ENCODE measurements at regions not wholly inside any gene's neighbourhood (a gene's known extent, or its start where the extent isn't known, plus 50 kb on each side); places are given as distances from the start of the nearest gene placed in this dataset.

DNA sequence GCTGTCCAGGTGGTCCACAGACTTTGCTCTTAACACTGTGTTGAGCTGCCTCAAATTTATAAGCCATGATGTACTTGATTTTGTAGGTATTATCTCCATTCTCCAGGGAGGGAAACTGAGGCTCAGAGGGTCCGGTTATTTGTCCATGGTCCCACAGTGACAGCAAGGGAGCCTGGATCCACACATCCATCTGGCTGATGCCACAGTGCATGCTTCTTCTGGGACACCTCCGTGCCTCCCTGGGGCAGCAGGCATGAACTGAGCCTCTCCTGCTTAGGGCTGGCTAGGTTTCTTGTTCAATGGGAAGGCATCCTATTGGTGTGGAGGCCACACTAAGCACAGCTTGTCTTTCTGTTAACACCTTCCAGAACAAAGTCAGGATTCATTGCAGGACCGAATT lies 317.3 kb downstream of the AJAP1 start:
- no peak for DNase-seq

GRCh38 chr1:4970532-4970931 lies 316.1 kb downstream of the AJAP1 start:
- DNase-seq, result no peak

- DNase-seq, result no peak
These were observed 315.2 kb downstream of the AJAP1 start for GRCh38 chr1:4969556-4970129.

GRCh38 chr1:4965346-4966075 lies 311.1 kb downstream of the AJAP1 start:
- no peak for DNase-seq

- no peak for DNase-seq
These were observed 310.4 kb downstream of the AJAP1 start for GRCh38 chr1:4964634-4965345.

- no peak for DNase-seq
These were observed 308.8 kb downstream of the AJAP1 start for GRCh38 chr1:4963251-4963650.

DNA sequence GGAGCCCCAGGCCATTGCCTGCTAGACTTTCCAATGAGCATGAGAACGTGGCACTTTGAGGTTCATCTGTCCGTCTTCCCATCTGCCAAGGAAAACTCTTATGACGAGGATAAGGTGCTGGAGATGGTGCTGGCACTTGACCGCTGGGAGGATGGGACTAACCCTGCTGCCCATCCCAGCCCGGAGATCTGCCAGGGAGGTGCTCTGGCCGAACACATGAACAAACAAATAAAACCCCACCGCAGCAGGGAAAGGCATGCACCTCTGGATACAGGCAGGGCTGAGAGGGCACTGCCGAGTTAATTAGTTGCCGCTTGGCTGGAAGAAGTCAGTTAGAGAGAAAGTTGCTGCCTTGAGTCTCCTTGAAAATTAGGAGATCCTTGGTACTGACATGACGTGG lies 308.4 kb downstream of the AJAP1 start:
- no peak for DNase-seq

GRCh38 chr1:4961935-4962645 lies 307.7 kb downstream of the AJAP1 start:
- DNase-seq, result no peak

GRCh38 chr1:4960782-4961475 lies 306.5 kb downstream of the AJAP1 start:
- no peak for DNase-seq

GRCh38 chr1:4960336-4960735 lies 305.9 kb downstream of the AJAP1 start:
- DNase-seq, result no peak

- DNase-seq, result no peak
These were observed 304.8 kb downstream of the AJAP1 start for GRCh38 chr1:4959216-4959615.

DNA sequence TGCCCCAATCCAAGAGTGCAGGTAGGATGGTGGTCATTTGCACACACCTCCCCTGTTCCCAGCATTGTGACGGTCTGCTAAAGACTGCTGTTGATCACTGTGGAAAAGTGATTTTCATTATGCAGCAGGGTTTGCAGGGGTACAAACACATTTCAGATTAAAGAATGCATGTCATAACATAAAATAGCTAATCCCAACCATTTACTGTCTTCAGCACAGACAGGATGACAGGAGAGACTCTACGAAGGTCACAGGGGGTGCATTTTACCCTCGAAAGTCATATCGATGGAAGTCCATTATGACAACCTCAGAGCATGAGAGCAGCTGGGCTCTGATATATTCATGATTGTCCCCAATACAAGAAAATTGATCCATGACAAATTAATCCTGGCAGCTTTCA lies 302.6 kb downstream of the AJAP1 start:
- no peak for DNase-seq

GRCh38 chr1:4954392-4954791 lies 300.0 kb downstream of the AJAP1 start:
- DNase-seq, result no peak

DNA sequence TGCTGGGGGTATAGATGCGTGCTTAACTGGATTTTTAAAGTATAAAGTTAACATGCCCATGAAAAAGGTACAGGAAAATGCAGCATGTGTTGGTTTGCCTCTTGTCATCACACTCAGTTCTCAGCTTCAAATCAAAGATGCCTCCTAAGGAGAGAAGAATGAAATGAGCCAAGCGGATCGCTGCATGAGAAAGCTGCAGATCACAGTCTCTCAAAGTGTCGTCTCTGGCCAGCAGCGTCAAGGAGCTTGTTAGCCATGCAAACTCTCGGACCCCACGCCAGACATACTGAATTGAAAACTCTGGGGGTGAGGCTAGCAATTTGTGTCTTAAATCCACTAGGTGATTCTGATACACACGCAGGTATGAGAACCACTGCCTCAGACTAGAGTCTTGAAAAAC lies 297.2 kb downstream of the AJAP1 start:
- DNase-seq, result no peak

GRCh38 chr1:4946343-4946742 lies 291.9 kb downstream of the AJAP1 start:
- no peak for DNase-seq

DNA sequence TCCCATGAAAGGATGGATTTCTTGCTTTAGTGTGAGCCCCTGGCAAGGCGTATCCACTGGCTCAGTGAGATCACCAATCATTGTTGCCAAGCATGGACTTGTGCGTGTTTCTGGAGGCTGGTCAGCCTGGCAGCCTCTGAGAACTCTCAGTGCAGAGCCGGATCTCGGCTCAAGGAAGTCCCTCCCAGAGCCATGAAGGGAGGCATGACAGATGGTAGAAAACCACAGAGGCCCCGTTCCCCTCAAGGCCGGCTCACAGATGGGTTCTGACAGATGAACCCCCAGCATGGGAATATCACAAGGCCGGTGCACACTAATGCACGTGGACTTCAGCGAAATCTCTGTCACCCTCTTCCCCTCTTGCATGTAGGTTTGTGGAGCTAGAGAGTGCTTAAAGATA lies 290.5 kb downstream of the AJAP1 start:
- no peak for DNase-seq

DNA sequence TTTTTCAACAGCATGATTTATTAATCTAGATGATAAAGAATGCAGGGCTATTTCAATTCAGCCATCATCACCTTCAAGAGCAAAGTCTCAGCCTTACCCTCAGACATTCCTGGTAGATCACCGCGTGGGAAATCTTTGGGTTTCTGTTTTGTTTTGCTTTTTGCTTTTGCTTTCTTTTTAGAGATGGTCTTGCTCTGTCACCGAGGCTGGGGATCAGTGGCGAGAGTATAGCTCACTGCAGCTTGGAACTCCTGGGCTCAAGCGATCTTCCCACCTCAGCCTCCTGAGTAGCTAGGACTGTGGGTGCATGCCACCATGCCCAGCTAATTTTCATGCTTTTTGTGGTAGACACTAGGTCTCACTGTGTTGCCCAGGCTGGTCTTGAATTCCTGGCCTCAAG lies 289.7 kb downstream of the AJAP1 start:
- DNase-seq, result no peak

- no peak for DNase-seq
These were observed 284.9 kb downstream of the AJAP1 start for GRCh38 chr1:4939266-4939665.

GRCh38 chr1:4937876-4938534 lies 283.6 kb downstream of the AJAP1 start:
- DNase-seq, result no peak

DNA sequence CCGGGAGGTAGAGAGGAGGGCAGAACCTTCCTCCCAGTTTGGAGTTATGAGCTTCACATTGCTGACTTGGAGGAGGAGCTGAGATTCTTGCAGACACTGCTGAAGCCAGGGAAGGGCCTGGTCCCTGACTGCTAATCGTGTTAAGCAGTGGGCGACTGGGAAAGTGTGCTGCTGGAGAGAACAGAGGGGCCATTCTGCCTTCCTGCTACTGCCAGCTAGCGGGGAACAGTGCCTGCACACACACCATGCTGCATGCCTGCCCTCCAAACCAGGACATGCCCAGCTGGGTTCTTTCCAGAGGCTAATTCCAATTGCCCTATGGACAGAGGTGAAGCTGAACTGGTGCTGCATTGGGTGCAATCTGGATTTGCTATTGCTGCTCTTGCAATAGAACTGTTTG lies 281.4 kb downstream of the AJAP1 start:
- DNase-seq, result no peak

DNA sequence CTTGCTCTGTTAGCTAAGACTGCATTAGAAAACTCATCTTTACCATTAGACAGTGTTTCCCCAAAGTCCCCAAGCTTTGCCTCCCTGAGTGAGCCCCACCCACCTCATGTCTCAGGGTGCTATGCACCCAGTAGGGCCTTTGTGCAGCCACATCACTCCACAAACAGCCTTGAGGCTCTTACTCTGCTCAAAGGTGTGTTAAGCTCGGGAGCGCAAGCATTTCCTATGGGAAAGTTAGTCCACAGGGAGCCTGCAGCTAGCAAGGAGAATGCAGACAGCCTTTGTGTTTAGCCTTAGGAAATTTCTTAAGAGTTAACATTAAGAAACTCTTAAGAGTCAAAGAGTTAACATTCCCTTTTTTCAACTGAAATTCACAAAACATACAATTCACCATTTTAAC lies 278.8 kb downstream of the AJAP1 start:
- no peak for DNase-seq

DNA sequence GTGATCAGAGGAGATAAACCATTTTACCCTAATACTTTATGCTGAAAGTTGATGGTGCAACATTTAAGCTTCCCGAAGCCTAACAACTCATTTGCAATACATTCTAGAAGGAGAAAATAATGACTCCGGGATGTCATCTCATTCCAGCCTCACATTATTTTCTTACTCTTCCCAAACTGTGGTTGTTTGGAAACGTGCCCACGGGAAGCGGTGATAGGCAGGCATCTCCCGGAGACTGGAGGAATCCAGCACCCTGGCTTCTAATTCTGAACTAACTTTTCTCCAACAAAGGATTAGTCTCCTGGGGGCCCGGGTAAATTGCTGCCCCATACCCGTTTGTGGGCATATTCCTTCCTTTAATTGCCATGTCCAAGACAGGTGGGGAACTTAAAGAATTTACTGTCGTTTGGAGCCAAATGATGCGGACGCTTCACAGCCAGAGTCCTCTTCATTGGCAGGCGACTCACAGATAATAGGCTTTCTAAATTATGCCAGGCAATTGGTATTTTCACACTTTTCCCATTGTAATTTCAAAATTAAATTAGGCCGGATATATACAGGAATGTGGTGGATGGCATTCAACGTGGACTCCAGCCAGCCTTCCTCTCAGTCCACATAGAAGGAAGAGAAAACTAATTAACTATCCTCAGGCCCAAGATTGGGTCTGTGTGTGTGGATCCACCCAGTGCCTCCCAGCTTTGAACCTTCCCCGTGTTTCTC lies 278.1 kb downstream of the AJAP1 start:
- DNase-seq, result no peak

Data from AML-193 (cell line).